IPS DF 4.7 (cell line): ENCODE measurements at regions not wholly inside any gene's neighbourhood (a gene's known extent, or its start where the extent isn't known, plus 50 kb on each side); places are given as distances from the start of the nearest gene placed in this dataset.
"Not testable (repeated sequence)": the region's sequence is repeated elsewhere in the genome, so short reads cannot be mapped to it uniquely, and the experiment has no call there.

Experiments used
- DNase-seq: peaks from one replicate; pipeline ENCODE4 v3.0.0-alpha.2; 2013; ENCODE audit warnings: low spot score; ENCODE audit errors: extremely low read depth

GRCh38 chr5:123748239-123748638 lies 236.3 kb downstream of the CSNK1G3 start:
- no peak for DNase-seq

- no peak for DNase-seq
Observed at GRCh38 chr5:123746683-123747360, 234.8 kb downstream of the CSNK1G3 start.

- no peak for DNase-seq
Observed at GRCh38 chr5:123743990-123744583, 232.1 kb downstream of the CSNK1G3 start.

- no peak for DNase-seq
Observed at GRCh38 chr5:123735384-123735783, 223.4 kb downstream of the CSNK1G3 start.

- DNase-seq, result no peak
Observed at GRCh38 chr5:123732257-123732656, 220.3 kb downstream of the CSNK1G3 start.

- DNase-seq, result no peak
Observed at GRCh38 chr5:123722451-123722850, 210.5 kb downstream of the CSNK1G3 start.

GRCh38 chr5:123721675-123722276 lies 209.8 kb downstream of the CSNK1G3 start:
- no peak for DNase-seq

GRCh38 chr5:123720955-123721354 lies 209.0 kb downstream of the CSNK1G3 start:
- DNase-seq, result no peak

- no peak for DNase-seq
Observed at GRCh38 chr5:123720339-123720738, 208.4 kb downstream of the CSNK1G3 start.

GRCh38 chr5:123719004-123719403 lies 207.0 kb downstream of the CSNK1G3 start:
- no peak for DNase-seq

GRCh38 chr5:123718238-123718637 lies 206.3 kb downstream of the CSNK1G3 start:
- DNase-seq, result no peak

GRCh38 chr5:123717139-123717538 lies 205.2 kb downstream of the CSNK1G3 start:
- no peak for DNase-seq

- DNase-seq, result no peak
Observed at GRCh38 chr5:123710031-123710430, 198.1 kb downstream of the CSNK1G3 start.

GRCh38 chr5:123709422-123709821 lies 197.4 kb downstream of the CSNK1G3 start:
- DNase-seq, result no peak

GRCh38 chr5:123708074-123708806 lies 196.3 kb downstream of the CSNK1G3 start:
- no peak for DNase-seq

GRCh38 chr5:123706531-123706930 lies 194.6 kb downstream of the CSNK1G3 start:
- no peak for DNase-seq

GRCh38 chr5:123705741-123706140 lies 193.8 kb downstream of the CSNK1G3 start:
- DNase-seq, result no peak

- DNase-seq, result no peak
Observed at GRCh38 chr5:123701511-123702200, 189.7 kb downstream of the CSNK1G3 start.

GRCh38 chr5:123700624-123701287 lies 188.8 kb downstream of the CSNK1G3 start:
- no peak for DNase-seq

- no peak for DNase-seq
Observed at GRCh38 chr5:123699571-123699970, 187.6 kb downstream of the CSNK1G3 start.

GRCh38 chr5:123698937-123699336 lies 187.0 kb downstream of the CSNK1G3 start:
- not testable (repeated sequence) for DNase-seq
